ENCODE measurements at regions not wholly inside any gene's neighbourhood (a gene's known extent, or its start where the extent isn't known, plus 50 kb on each side); places are given as distances from the start of the nearest gene placed in this dataset.

- no peak for DNase-seq
Observed at GRCh38 chr6:14965424-14966075, 280.3 kb upstream of the JARID2 start.

- no peak for DNase-seq
Observed at GRCh38 chr6:14966096-14966905, 279.6 kb upstream of the JARID2 start.

GRCh38 chr6:14966906-14967711 lies 278.8 kb upstream of the JARID2 start:
- peak; percentile 49 to 70 (median 55) for DNase-seq

- no peak for DNase-seq
Observed at GRCh38 chr6:14968056-14968637, 277.7 kb upstream of the JARID2 start.

DNA sequence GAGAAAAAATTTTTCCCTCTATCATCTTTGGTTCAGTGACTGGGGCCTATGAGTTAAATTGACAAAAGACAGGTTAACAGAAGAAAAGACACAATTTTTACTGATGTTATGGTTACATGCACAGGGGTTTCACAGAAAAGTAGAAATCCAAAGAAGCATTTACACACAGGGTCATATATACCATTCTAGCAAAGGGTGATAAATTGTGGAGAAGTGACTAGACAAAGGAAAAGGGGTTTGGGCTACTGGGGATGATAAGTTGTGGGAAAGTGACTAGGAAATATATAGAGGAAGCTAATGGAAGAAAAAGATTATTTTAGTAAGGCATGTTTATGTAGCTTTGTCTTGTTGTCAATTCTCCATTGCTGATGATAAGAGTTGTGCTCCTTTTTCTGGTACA lies 276.7 kb upstream of the JARID2 start:
- DNase-seq, result no peak

DNA sequence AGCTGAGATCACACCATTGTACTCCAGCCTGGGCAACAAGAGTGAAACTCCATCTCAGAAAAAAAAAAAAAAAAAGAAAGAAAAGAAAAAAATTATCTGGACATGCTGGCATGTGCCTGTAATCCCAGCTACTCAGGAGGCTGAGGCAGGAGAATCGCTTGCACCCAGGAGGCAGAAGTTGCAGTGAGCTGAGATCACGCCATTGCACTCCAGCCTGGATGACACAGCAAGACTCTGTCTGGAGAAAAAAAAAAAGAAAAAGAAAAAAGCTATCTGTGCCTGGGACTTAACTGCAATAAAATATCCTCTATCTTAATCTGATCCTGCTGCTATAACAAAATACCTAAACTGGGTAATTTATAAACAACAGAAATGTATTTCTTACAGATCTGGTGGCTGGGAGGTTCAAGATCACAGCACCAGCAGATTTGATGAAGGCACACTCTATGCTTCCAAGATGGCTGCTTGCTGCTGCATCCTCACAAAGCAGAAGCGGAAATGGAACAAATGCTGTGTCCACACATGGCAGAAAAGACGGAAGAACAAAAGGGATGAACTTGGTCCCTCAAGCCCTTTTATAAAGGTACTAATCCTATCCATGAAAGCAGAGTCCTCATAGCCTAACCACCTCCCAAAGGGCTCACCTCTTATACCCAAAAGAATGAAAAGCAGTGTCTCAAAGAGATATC lies 273.3 kb upstream of the JARID2 start:
- peak; percentile 36 to 50 (median 38) for DNase-seq

- DNase-seq, result no peak
Observed at GRCh38 chr6:14974372-14974771, 271.5 kb upstream of the JARID2 start.

DNA sequence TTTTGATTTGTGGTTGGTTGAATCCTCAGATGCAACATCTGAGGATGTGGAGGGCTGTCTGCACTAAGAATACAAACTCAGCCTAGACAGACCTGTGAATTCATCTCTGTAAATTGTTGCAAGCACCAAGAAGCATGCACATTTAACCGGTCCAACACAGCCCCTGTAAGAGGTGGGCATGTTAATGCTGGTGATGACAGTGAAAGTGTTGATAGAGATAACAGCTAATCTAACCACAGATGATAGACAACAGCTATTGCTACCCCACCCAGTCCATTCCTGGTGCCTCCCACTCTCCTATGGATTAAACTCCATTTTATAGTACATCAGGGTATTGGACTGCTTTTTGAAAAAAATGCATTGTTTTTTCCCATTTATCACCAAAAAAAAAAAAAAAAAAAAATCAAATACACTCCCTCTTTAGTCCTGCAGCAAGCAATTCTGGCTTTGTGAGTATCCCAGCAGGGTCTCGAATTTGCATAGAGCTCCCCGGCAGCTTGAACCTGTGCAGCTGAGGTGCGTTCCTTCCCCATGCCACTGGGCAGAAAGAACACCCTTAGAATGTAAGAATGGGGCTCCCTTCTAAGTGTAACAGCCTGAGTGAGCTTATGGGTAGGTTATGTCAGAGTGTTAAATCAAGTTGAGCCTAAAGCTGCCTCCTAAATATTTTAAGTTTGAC lies 270.9 kb upstream of the JARID2 start:
- DNase-seq, result no peak

DNA sequence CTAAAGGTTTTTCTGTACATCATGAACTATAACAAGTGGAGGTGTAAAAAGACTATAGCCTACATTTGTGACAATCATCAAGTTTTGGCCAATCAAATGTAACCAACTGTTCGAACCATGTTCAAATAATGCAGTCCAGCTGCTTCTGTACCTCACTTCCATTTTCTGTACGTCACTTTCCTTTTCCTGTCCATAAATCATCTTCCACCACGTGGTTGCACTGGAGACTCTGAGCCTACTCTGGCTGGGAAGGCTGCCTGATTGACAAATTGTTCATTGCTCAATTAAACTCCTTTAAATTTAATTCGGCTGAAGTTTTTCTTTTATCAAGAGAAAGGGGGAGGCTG lies 270.4 kb upstream of the JARID2 start:
- DNase-seq, result peak; percentile 85 to 98 (median 97)

GRCh38 chr6:14977747-14978382 lies 268.0 kb upstream of the JARID2 start:
- peak in 1 of 3 donors; percentile 47 for DNase-seq

GRCh38 chr6:14981960-14982359 lies 263.9 kb upstream of the JARID2 start:
- DNase-seq, result peak; percentile 44 to 49 (median 45)

DNA sequence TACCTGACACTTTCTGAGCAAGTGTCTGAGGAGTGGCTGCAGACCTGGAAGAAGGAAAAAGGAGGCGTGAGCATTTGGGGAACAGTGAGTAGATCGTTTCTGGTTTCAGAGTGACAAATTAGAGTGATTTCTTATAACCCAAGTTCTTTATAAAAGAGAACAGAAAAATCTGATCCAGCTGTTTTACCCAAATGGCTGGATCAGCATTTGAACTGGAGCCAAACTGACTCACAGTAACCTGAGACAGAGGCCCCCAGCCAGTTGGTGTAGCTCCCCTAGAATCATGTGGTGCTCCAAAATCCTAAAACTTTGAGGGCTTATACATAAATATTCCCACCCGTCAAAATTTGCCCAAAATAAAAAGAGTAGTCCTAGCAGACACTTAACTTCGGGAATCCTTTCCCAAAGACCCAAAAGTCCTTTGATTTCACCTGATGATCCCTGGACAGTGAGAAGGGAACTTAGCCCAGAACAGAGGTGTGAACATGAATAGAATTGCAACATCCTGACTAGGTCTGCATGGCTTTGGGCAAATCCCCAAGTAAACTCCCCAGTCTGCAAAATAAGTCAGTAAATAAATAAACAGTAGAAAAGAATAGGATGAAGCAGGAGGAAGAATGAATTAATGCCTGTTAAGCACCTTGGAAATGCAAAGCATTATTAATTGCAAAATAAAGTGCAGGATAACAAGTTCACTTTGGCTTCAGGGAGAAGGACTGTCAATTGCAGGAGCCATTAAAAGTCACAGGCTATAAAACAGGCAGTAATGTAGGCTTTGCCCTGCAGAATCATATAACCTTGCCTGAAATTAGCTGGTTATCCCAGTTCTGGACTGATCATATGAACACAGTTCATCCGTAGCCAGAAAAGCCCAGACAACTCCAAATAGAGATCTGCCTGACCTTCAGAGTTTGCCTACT lies 262.0 kb upstream of the JARID2 start:
- DNase-seq, result peak in 2 of 3 donors; percentile 34 to 42

- peak in 2 of 3 donors; percentile 30 to 34 for DNase-seq
Observed at GRCh38 chr6:14984519-14984853, 261.4 kb upstream of the JARID2 start.

- DNase-seq, result no peak
Observed at GRCh38 chr6:14985366-14985765, 260.5 kb upstream of the JARID2 start.

- no peak for DNase-seq
Observed at GRCh38 chr6:14986370-14986769, 259.5 kb upstream of the JARID2 start.

GRCh38 chr6:14987490-14987889 lies 258.4 kb upstream of the JARID2 start:
- no peak for DNase-seq

GRCh38 chr6:14992382-14992781 lies 253.5 kb upstream of the JARID2 start:
- DNase-seq, result no peak

- DNase-seq, result no peak
Observed at GRCh38 chr6:14995208-14995607, 250.7 kb upstream of the JARID2 start.

GRCh38 chr6:14995966-14996602 lies 249.8 kb upstream of the JARID2 start:
- DNase-seq, result no peak

- DNase-seq, result peak in 1 of 3 donors; percentile 27
Observed at GRCh38 chr6:14996892-14997291, 249.0 kb upstream of the JARID2 start.
